Activated CD4-positive, alpha-beta T cell treated with anti-CD3 and anti-CD28 coated beads, Interleukin-2, amount 50 U/mL, for 48 hours (primary cell): ENCODE measurements at regions not wholly inside any gene's neighbourhood (a gene's known extent, or its start where the extent isn't known, plus 50 kb on each side); places are given as distances from the start of the nearest gene placed in this dataset.

ENCODE experiments used
- DNase-seq, 2 experiments: peaks; one replicate each; pipeline ENCODE4 v3.0.0-alpha.2; 2020

DNA sequence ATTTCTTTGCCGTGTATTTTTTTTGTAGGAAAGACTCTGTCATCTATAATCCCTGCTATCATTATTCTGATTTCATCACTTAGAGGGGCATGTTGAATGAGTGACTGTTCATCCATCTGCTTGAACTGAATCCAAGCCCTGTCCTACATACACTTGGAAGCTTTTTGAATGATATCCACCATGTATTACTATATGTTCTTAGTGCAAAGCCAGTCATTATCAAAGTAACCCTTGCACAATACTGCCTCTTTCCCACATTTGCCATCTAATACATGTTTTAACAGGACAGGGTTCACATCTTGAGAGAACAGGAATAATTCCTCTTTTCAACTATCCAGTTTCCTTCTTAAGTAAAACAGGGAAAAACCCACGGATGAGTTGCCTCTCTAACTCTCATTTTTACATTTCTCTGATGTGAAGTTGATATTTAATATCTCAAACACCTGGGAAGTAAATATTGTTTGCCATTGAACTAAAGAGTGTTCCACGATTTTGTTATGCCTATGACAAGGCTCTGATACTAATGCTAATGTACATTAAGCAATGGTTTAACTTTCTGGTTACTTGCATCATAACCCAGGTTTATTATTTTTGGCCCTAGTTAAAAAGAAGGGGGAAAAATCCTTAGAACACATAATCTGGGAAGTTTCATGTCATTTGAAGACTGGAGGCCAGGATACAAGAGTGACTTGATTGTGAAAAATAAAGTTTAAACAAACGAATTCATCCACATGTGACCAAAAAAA is 103.7 kb upstream of the TARS1 start:
- DNase-seq = no peak

DNA sequence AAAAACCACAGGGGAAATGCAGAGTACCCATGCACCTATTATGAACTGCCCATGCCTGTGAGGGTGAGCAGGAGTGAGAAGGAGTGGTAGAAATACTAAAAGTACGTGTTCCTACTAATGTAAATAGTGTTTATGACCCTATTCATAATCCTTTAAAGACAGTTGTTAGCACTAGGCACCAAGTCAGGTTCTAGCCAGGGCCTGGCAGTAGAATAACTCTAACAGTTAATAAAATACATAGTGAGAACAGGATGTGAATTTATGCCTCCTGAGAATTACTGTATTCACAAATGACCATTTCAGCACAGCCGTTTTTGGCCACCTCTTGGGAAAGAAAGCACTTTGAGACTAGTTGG is 103.2 kb upstream of the TARS1 start:
- DNase-seq = no peak

DNA sequence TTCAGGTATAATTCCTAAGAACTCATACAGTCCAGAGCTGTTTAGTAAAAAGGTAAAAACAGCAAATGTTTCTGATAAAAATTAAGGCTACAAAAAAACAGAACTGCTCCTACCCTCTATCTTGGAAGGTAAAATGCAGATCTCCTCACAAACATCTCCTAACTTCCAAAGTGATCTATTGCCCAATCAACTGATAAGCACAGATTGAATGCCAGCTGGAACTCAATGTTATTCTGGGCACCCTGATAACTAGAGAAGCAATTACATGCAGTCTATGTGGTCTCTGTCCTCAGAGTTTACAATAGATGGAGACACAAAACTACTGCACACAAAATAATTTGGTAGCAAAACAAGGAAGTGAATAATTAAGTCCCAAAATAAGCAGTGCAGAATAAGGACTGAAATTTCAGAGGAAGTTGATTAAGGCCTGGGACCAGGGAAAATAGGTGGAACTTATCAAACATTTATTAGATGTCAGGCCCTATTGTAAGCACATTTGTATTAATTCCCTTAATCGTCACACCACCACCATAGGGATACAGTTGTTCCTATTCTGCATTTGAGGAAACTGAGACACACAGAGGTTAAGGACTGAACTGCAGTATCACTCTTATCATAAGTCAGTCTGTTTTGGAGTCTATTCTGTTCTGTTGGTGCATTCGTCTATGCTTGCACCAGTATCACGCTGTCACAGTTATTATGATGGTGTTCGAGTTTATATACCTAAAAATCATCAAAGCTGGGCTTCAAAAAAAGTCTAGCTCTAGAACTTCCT is 102.2 kb upstream of the TARS1 start:
- no peak for DNase-seq

DNA sequence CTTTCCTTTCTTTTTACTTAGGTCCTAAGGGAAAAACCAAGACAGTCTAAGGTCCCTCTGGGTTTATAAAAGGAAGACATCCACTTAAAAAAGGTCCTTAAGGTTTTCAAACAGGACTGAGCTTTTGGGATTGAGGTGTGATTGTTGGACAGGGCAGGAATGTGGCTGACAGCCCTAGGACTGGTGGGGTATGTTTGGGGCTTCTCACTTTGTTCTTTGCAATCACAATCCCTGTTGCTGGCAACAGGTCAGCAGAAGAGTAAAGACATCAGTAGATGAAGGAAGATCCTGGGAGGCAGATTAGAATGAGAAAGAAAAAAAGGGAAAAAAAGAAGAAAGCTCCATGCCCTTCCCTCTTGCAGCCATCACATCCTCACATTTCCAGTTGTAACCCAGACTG is 101.4 kb upstream of the TARS1 start:
- DNase-seq = no peak

DNA sequence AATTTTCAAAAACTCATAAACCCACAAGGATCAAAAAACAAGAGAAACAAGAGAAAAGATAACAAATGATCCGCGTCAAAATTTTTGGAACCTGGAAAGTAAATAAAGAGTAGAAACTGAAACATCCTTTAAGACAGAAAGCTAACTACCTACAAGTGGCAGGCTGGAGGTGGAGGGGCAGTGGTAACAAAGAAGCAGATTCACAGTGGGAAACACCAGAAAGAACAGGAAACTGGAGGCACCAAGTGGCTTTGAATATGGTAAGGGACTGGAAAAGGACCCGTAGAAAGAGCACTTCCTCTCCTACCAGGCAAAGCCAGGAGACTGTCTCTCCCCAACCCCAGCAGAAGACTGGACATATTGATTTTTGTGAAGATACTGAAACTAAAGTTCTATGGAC is 100.6 kb upstream of the TARS1 start:
- DNase-seq = no peak

DNA sequence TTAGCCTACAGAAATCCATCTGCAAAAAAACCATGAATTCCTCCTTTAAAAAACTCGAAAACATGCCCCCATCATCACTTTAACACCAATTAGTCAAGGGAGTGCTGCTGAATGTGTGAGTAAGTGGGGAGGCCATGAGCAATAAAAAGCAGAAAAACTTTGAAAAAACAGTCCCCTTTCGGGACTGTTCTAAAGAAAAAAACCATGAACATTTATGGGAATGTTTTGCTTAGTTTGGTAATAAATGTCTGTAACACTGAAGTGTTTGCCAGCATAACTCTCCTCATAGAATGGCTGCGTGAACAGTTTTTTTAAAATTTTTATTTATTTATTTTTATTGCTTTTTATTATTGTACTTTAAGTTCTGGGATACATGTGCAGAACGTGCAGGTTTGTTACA is 99.4 kb upstream of the TARS1 start:
- no peak for DNase-seq

DNA sequence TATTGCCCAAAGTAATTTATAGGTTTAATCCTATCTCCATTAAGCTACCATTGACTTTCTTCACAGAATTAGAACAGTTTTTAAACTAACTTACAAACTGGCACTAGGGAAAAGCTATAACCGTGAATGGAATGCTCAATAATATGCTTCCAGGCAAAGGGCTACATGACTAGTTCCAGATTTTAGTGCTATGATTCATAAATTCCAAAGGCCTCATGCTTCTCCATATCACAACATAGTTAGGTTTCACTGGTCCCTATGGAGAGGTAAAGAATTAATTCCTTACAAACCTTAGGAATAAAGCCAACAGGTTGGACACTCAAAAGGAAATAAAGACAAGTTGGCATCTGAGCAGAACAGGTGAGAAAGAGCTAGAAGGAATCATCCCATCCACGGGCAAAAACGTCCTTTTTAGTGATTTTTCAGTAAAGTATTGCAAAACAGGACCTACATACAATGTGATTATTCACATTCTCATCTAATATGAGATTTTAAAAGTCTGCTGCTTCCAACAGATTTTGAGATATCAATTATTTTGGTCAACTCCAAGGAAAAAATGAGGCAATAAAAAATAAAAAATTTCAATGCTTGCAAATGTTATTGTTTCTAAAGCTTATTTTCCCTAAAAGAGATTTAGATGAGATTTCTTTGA is 97.0 kb upstream of the TARS1 start:
- DNase-seq = no peak

DNA sequence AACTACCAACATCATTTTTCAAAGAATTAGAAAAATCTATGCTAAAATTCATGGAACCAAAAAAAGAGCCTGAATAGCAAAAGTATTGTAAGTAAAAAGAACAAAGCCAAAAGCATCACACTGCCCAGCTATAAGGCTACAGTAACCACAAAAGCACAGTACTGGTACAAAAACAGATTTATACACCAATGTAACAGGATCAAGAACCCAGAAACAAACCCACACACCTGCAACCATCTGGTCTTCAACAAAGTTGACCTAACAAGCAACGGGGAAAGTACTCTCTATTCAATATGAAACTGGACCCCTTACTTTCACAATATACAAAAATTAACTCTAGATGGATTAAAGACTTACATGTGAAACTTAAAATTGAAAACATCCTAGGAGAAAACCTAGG is 94.2 kb upstream of the TARS1 start:
- no peak for DNase-seq

DNA sequence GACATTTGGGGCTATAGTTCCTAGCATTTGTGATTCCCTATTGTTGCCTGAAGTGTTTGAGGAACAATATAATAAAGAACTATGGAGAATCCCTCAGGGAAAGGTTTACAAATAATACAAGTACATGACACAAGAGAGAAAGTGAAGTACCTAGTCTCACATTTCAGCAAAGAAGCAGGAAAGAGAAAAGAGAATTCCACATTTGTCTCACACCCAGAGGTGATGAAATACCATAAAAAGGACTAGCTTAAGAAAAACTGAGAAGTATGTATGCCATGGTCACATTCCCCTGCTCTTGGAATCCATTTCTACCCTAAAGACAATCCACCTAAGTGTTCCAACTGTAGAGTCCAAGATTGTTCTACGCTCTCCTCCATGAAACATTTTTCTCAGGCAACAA is 79.0 kb upstream of the TARS1 start:
- DNase-seq = no peak

DNA sequence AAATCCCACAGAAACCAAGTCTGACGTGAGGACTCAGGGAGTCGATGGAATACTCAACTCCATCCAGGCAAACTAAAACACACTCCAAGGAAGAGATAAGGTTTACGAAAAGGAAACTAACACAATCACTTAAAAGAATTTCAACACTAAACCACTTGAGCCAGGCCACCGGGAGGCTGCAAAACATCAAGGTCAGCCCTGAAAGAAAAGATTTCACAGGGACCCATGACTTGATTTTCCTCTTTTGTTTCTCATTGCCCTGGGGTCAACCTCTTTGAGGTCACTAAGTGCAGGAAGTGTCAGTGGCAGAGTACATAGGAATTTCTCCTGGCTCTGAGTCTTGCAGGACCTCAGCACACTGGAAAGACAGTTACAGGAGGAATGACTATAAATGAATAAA is 77.8 kb upstream of the TARS1 start:
- no peak for DNase-seq

DNA sequence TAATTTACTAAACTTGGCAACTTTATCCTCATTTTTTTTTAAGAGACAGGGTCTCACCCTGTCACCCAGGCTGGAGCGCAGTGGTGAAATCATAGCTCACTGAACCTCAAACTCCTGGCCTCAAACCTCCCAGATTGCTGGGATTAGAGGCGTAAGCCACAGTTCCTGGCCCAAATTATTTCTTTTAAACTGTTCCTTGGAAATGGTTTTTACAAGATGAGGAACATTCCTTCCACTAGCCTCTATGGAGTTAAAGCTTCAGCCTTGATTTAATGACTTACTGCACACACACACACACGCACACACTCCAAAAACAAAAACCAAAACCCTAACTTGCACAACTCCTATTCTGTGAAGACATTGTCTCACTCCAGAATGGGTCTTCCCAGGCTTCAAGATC is 77.2 kb upstream of the TARS1 start:
- no peak for DNase-seq

DNA sequence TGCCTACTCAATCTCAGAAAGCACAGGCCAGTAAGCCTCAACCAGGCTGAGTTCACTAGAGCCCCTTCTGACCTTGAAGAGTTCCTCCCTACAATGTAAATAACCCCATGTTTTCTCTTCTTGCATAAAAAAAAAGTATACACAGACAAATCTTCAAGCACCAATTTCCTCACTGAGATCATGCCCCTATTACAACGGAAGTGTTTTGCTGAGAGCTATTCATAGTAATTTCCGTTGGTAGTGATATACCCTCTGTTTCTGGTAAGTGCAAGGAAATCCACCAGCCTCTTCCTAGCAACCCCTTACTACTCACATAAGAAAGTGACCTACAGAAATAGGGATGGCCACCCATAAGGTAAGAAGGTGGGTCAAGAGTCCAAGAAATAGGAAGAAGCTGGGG is 76.4 kb upstream of the TARS1 start:
- DNase-seq = no peak

DNA sequence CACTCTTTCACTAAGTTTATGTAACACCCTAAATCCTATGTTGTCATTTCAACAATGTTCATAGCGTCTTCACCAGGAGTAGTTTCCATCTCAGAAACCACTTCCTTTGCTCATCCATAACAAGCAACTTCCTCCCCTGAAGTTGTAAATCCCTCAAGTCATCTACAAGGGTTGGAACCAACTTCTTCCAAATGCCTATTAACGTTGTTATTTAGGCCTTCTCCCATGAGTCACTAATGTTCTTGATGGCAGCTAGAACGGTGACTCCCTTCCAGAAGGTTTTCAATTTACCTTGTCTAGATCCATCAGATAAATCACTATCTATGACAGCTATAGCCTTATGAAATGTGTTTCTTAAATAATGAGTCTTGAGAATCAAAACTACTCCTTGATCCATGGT is 73.3 kb upstream of the TARS1 start:
- no peak for DNase-seq

DNA sequence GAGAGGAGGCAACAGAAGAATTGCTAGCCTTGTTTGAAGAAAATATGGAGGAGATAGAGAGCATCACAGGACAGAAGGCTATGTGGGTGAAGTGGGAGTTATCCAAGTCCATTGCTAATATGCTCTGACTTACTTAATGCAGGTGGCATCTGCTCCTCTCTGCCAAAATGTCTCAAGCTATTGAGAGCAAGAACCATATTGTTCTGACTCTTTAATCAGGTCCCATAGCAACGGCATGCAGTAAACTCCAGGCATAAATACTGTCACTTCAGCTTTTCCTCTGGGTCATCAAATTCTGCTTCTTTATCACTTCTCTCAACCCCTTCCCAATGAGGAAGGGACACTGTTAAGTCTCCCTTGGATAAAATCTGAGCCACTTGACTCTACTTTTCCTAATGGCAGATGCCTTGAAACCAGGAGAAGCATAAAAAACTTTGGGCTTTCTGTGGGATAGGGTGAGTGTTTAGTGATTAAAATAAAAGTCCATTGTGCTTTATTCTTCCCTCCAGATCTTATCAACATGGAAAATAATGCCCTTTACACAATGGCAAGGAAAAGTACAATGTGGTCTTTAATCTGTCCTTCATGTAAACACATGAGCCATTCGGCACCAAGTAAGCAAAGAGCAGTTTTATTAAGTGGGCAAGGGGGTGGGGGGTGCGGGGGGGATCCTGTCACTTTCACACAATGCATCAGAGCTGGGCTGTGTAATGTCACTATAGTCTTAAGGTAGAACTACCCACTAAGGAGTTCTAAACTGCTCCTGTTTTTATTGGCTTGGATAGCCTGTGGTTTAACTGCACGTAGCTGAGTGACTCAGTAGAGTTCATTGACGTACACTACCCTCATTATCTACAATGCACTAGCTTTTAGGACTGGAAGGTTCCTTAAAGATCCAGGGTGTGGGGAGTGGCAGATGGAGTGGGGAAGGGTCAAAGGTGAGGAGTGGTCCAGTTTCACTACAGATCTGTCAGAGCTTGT is 71.0 kb upstream of the TARS1 start:
- DNase-seq = no peak

DNA sequence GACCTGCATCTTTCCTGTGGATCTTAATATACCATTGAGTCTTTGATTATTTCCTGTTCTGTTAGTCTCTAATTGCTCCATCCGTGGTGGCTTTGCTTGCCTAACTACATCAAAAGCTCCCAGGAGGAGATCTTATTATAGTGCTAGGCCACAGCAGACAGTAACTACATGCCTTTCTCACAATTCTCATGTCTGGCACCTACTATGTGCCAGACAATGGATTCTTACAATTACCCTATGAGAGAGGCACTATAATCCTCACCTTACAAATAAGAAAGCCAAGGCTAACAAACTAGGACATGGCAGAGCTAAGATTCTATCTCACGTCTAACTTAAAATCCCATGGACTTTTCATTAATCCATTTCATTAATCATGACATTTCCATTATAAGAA is 70.3 kb upstream of the TARS1 start:
- DNase-seq = no peak

DNA sequence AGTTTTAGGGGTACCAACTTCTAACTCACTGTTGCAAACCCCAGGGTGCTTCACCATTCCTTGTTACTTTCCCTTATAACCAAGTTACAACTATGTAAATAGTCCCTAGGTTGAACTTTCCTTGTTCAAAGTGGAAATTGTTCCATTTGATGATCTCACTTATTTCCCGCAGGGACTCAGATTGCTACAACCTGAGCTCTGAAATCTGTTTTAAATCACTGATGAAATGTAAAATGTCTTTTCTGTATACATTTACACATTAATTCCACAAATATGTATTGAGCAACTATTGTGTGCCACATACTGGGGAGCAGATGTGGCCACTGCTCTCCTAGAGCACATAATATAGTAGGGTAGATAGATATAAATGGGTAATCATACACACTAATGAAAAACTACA is 69.1 kb upstream of the TARS1 start:
- DNase-seq = no peak

DNA sequence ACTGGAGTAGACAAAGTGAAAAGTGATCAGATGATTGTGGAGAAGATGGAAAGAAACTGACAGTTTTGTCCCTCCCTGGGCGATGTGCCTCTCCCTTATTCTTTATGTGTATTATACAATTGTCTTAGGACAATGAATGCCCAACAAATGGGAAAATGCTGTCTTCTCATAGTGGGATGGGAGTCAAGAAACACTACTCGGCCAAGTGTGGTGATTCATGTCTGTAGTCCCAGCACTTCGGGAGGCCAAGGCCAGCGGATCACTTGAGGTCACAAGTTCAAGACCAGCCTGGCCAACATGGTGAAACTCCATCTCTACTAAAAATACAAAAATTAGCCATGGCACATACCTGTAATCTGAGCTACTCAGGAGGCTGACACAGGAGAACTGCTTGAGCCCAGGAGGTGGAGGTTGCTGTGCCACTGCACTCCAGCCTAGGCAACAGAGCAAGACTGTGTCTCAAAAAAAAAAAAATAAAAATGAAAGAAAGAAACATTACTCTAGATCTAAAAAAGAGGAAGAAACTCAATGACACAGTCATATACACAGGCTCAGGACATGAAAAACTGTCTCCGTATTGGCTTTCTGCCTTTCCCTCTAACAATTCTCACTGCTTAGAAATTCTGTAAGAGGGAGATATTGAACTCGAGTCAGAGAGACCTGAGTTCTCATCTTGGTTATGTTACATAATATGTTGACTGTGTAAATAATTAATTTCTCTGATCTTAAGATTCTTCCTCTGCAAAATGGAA is 67.9 kb upstream of the TARS1 start:
- DNase-seq = no peak

DNA sequence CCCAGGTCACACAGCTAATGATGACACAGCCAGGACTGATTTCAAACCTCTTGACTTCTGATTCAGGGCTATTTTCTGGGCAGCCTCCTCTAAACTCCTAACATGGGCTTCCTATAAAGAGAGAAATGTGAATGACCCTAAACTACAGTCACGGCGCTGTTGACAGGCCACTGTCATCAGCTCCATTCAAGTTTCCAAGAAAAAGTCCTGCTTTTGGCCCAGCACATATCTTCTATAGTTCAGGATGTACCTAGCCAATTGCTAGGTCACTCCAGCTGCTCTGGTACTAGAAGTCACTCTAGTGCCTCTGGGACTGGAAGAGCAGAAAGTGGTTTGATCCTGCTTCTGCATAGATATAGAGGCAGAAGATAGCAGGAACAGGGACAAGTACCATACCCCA is 64.9 kb upstream of the TARS1 start:
- no peak for DNase-seq

DNA sequence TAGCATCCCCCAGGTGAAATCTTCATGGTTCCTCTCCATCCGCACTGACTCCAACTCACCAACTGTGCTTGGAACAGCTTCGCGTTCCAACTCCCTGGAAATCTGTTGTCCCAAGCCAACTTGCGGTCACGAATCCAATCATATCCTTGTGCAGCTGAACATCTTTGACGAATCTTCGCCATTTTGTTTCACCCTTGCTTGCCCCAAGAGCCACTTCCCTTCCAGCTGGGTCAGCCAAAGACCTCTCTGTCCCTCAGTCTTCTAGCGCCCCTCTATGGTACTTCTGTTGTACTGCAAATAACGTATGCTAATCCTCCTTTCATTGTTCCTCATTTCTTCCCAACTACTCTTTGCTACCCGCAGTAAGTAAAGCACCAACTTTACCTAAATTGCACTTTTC is 61.0 kb upstream of the TARS1 start:
- no peak for DNase-seq

DNA sequence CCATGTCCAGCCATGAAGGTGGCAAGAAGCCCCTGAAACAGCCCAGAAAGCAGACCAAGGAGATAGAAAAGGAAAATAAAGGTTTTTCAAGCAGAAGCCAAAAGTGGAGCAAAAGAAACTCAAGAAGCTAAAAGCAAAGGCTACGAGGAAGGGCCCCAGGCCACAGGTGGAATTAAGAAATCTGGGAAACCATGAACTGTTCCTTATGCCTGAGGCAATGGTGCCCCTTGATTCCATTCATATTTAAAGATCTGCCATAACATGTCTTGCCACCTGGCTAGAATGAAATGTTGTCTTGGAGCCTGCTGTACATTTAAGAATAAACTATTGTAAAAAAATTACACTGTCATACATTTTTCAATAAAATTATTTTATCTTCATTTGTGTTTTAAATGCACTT is 59.5 kb upstream of the TARS1 start:
- no peak for DNase-seq
